Mesodermal cell (in vitro differentiated cells): ENCODE measurements at regions not wholly inside any gene's neighbourhood (a gene's known extent, or its start where the extent isn't known, plus 50 kb on each side); places are given as distances from the start of the nearest gene placed in this dataset.

Source experiments
- H3K27ac ChIP-seq: 2 replicates; pipeline ENCODE4 v1.7.0; 2013; ENCODE audit warnings: mild to moderate bottlenecking, low read depth, low read length, moderate library complexity; ENCODE audit not compliant: severe bottlenecking
- H3K36me3 ChIP-seq: 2 replicates; pipeline ENCODE4 v1.7.1; 2013; ENCODE audit warnings: mild to moderate bottlenecking, low read length, moderate library complexity; ENCODE audit not compliant: control insufficient read depth, insufficient read depth
- H3K4me1 ChIP-seq: one replicate; pipeline ENCODE4 v1.7.1; 2013; ENCODE audit warnings: mild to moderate bottlenecking, low read length; ENCODE audit not compliant: insufficient read depth, control insufficient read depth, poor library complexity, severe bottlenecking
- H3K4me3 ChIP-seq: 2 replicates; pipeline ENCODE4 v1.7.0; 2013; ENCODE audit warnings: low read length, control low read depth, mild to moderate bottlenecking; ENCODE audit not compliant: insufficient read depth, poor library complexity, severe bottlenecking; ENCODE audit errors: extremely low read depth
- H3K9me3 ChIP-seq: 2 replicates; pipeline ENCODE4 v1.7.1; 2013; ENCODE audit warnings: mild to moderate bottlenecking, low read length, moderate library complexity; ENCODE audit not compliant: control insufficient read depth
- WGBS, 2 experiments: methylation state at CpG; one replicate each; pipeline ENCODE4 v1.1.5; 2013; ENCODE audit warnings: missing lambda C conversion rate in 2 of 2; ENCODE audit not compliant: insufficient coverage in 2 of 2; 5-methylcytosine and 5-hydroxymethylcytosine counted together

- Histone ChIP-seq H3K36me3 (no peaks in the 10 kb centered on the region), H3K4me1 (no peaks in the 10 kb centered on the region), H3K4me3 (no peak overlapping the region), H3K9me3 (no peaks in the 10 kb centered on the region), H3K27ac (no peak overlapping the region)
- WGBS, 2 experiments, result no CpG with 5 or more reads among the region's 1 CpG
Measured at GRCh38 chr7:34501156-34501555, 156.9 kb upstream of the NPSR1 start.

- Histone ChIP-seq H3K4me1 (no peaks in the 10 kb centered on the region), H3K4me3 (no peak overlapping the region), H3K36me3 (no peaks in the 10 kb centered on the region), H3K9me3 (no peaks in the 10 kb centered on the region), H3K27ac (no peak overlapping the region)
- WGBS, 2 experiments, result 100% methylated on average over 3 of the region's 4 CpGs
Measured at GRCh38 chr7:34507191-34507590, 150.8 kb upstream of the NPSR1 start.

- H3K4me1 ChIP-seq, result no peaks in the 10 kb centered on the region
- WGBS, 2 experiments, result 64 to 94% methylated on average over 1 to 2 of the region's 5 CpGs
- H3K27ac ChIP-seq, result no peak overlapping the region
- H3K9me3 ChIP-seq, result no peaks in the 10 kb centered on the region
- H3K36me3 ChIP-seq, result no peaks in the 10 kb centered on the region
- no peak overlapping the region for H3K4me3 ChIP-seq
Measured at GRCh38 chr7:34523226-34523918, 134.6 kb upstream of the NPSR1 start.

GRCh38 chr7:34530259-34530658 lies 127.8 kb upstream of the NPSR1 start:
- H3K4me3 ChIP-seq, result no peak overlapping the region
- no peak overlapping the region for H3K27ac ChIP-seq
- no peaks in the 10 kb centered on the region for H3K36me3 ChIP-seq
- H3K4me1 ChIP-seq, result no peaks in the 10 kb centered on the region
- H3K9me3 ChIP-seq, result no peaks in the 10 kb centered on the region
- no CpG with 5 or more reads among the region's 1 CpG for WGBS, 2 experiments

GRCh38 chr7:34539003-34539402 lies 119.0 kb upstream of the NPSR1 start:
- no peak overlapping the region for H3K27ac ChIP-seq
- no peaks in the 10 kb centered on the region for H3K9me3 ChIP-seq
- no CpG with 5 or more reads among the region's 1 CpG for WGBS, 2 experiments
- H3K4me3 ChIP-seq, result no peak overlapping the region
- H3K4me1 ChIP-seq, result no peaks in the 10 kb centered on the region
- H3K36me3 ChIP-seq, result no peaks in the 10 kb centered on the region

GRCh38 chr7:34544621-34545020 lies 113.4 kb upstream of the NPSR1 start:
- no peak overlapping the region for H3K4me3 ChIP-seq
- no peaks in the 10 kb centered on the region for H3K9me3 ChIP-seq
- 87 to 94% methylated on average over 10 to 11 of the region's 13 CpGs for WGBS, 2 experiments
- no peak overlapping the region for H3K27ac ChIP-seq
- H3K36me3 ChIP-seq, result no peaks in the 10 kb centered on the region
- H3K4me1 ChIP-seq, result no peaks in the 10 kb centered on the region

GRCh38 chr7:34550996-34551395 lies 107.0 kb upstream of the NPSR1 start:
- 85% methylated on average over 2 of the region's 2 CpGs; no CpG with 5 or more reads in 1 of the 2 experiments for WGBS, 2 experiments
- H3K27ac ChIP-seq, result no peak overlapping the region
- H3K9me3 ChIP-seq, result no peaks in the 10 kb centered on the region
- H3K4me1 ChIP-seq, result no peaks in the 10 kb centered on the region
- H3K36me3 ChIP-seq, result no peaks in the 10 kb centered on the region
- H3K4me3 ChIP-seq, result no peak overlapping the region

- Histone ChIP-seq H3K4me1 (no peaks in the 10 kb centered on the region), H3K9me3 (no peaks in the 10 kb centered on the region), H3K4me3 (no peak overlapping the region), H3K27ac (no peak overlapping the region), H3K36me3 (no peaks in the 10 kb centered on the region)
- WGBS, 2 experiments, result 92 to 94% methylated on average over 5 of the region's 5 CpGs
Measured at GRCh38 chr7:34552502-34552901, 105.5 kb upstream of the NPSR1 start.

- H3K4me1 ChIP-seq, result peaks cover 2% of the 10 kb centered on the region
- H3K9me3 ChIP-seq, result no peaks in the 10 kb centered on the region
- H3K36me3 ChIP-seq, result no peaks in the 10 kb centered on the region
- no peak overlapping the region for H3K27ac ChIP-seq
- 100% methylated on average over 1 of the region's 4 CpGs; no CpG with 5 or more reads in 1 of the 2 experiments for whole genome bisulfite sequencing, 2 experiments
- no peak overlapping the region for H3K4me3 ChIP-seq
Measured at GRCh38 chr7:34558022-34558421, 100.0 kb upstream of the NPSR1 start.

GRCh38 chr7:34564091-34564490 lies 93.9 kb upstream of the NPSR1 start:
- Histone ChIP-seq H3K4me3 (no peak overlapping the region), H3K9me3 (no peaks in the 10 kb centered on the region), H3K4me1 (peaks cover 2% of the 10 kb centered on the region), H3K36me3 (no peaks in the 10 kb centered on the region), H3K27ac (no peak overlapping the region)
- WGBS, 2 experiments, result 88 to 94% methylated on average over 4 to 6 of the region's 7 CpGs

GRCh38 chr7:34567906-34568305 lies 90.1 kb upstream of the NPSR1 start:
- WGBS, 2 experiments, result no CpG with 5 or more reads among the region's 1 CpG
- H3K4me3 ChIP-seq, result no peak overlapping the region
- no peaks in the 10 kb centered on the region for H3K9me3 ChIP-seq
- no peaks in the 10 kb centered on the region for H3K4me1 ChIP-seq
- H3K27ac ChIP-seq, result no peak overlapping the region
- no peaks in the 10 kb centered on the region for H3K36me3 ChIP-seq
